ENCODE measurements at regions not wholly inside any gene's neighbourhood (a gene's known extent, or its start where the extent isn't known, plus 50 kb on each side); places are given as distances from the start of the nearest gene placed in this dataset.

GRCh38 chr12:47346251-47347019 is 266.7 kb upstream of the AMIGO2 start (continued):
- TF ChIP-seq KLF16 (CRISPR knock-in tag; IDR thresholded peaks at IDR 0.05) (peak in 1 of 2 experiments; percentile 66; a peak in 1 of 4 replicates), NR1H2 (CRISPR knock-in tag; IDR thresholded peaks at IDR 0.05; ENCODE audit: borderline replicate concordance, low read depth) (no peak), TARDBP (CRISPR knock-in tag; IDR thresholded peaks at IDR 0.05) (peak; percentile 44; the same call in 1 of the 2 replicates), NFIC (IDR thresholded peaks at IDR 0.05; ENCODE audit: low read length) (peak; percentile 76; the same call in 1 of the 2 replicates), SOX13 (IDR thresholded peaks at IDR 0.05) (0 out of 2 replicates have a peak, but pooled peaks have one; percentile 56), SOX13 (CRISPR knock-in tag; conservative IDR thresholded peaks at IDR 0.05 in 1 of 2, IDR thresholded peaks at IDR 0.05 in 1 of 2) (peak in 1 of 2 experiments; percentile 83; a peak in 2 of 4 replicates), KDM6A (CRISPR knock-in tag; IDR thresholded peaks at IDR 0.05; ENCODE audit: low read depth) (peak; percentile 62; the same call in 1 of the 2 replicates), ZNF580 (CRISPR knock-in tag; IDR thresholded peaks at IDR 0.05; ENCODE audit: borderline replicate concordance, low read depth) (0 out of 2 replicates have a peak, but pooled peaks have one; percentile 27), SOX6 (IDR thresholded peaks at IDR 0.05) (no peak), SOX6 (CRISPR knock-in tag; IDR thresholded peaks at IDR 0.05) (peak; percentile 83), SAP130 (CRISPR knock-in tag; IDR thresholded peaks at IDR 0.05; ENCODE audit: low read depth) (peak; percentile 67), MIER2 (CRISPR knock-in tag; IDR thresholded peaks at IDR 0.05) (peak; percentile 79), ZNF138 (CRISPR knock-in tag; IDR thresholded peaks at IDR 0.05; ENCODE audit: low read depth) (no peak), ZNF652 (CRISPR knock-in tag; IDR thresholded peaks at IDR 0.05; ENCODE audit: borderline replicate concordance, low read depth) (peak; percentile 40; the same call in 1 of the 2 replicates), ZNF224 (CRISPR knock-in tag; IDR thresholded peaks at IDR 0.05) (no peak)
- TF ChIP-seq, protein P1, sequence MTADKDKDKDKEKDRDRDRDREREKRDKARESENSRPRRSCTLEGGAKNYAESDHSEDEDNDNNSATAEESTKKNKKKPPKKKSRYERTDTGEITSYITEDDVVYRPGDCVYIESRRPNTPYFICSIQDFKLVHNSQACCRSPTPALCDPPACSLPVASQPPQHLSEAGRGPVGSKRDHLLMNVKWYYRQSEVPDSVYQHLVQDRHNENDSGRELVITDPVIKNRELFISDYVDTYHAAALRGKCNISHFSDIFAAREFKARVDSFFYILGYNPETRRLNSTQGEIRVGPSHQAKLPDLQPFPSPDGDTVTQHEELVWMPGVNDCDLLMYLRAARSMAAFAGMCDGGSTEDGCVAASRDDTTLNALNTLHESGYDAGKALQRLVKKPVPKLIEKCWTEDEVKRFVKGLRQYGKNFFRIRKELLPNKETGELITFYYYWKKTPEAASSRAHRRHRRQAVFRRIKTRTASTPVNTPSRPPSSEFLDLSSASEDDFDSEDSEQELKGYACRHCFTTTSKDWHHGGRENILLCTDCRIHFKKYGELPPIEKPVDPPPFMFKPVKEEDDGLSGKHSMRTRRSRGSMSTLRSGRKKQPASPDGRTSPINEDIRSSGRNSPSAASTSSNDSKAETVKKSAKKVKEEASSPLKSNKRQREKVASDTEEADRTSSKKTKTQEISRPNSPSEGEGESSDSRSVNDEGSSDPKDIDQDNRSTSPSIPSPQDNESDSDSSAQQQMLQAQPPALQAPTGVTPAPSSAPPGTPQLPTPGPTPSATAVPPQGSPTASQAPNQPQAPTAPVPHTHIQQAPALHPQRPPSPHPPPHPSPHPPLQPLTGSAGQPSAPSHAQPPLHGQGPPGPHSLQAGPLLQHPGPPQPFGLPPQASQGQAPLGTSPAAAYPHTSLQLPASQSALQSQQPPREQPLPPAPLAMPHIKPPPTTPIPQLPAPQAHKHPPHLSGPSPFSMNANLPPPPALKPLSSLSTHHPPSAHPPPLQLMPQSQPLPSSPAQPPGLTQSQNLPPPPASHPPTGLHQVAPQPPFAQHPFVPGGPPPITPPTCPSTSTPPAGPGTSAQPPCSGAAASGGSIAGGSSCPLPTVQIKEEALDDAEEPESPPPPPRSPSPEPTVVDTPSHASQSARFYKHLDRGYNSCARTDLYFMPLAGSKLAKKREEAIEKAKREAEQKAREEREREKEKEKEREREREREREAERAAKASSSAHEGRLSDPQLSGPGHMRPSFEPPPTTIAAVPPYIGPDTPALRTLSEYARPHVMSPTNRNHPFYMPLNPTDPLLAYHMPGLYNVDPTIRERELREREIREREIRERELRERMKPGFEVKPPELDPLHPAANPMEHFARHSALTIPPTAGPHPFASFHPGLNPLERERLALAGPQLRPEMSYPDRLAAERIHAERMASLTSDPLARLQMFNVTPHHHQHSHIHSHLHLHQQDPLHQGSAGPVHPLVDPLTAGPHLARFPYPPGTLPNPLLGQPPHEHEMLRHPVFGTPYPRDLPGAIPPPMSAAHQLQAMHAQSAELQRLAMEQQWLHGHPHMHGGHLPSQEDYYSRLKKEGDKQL (CRISPR knock-in tag; IDR thresholded peaks at IDR 0.05; ENCODE audit: low read depth) = 0 out of 2 replicates have a peak, but pooled peaks have one; percentile 41
- TF ChIP-seq, protein P2, sequence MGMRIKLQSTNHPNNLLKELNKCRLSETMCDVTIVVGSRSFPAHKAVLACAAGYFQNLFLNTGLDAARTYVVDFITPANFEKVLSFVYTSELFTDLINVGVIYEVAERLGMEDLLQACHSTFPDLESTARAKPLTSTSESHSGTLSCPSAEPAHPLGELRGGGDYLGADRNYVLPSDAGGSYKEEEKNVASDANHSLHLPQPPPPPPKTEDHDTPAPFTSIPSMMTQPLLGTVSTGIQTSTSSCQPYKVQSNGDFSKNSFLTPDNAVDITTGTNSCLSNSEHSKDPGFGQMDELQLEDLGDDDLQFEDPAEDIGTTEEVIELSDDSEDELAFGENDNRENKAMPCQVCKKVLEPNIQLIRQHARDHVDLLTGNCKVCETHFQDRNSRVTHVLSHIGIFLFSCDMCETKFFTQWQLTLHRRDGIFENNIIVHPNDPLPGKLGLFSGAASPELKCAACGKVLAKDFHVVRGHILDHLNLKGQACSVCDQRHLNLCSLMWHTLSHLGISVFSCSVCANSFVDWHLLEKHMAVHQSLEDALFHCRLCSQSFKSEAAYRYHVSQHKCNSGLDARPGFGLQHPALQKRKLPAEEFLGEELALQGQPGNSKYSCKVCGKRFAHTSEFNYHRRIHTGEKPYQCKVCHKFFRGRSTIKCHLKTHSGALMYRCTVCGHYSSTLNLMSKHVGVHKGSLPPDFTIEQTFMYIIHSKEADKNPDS (CRISPR knock-in tag; IDR thresholded peaks at IDR 0.05) = no peak
- TF ChIP-seq, protein P3, sequence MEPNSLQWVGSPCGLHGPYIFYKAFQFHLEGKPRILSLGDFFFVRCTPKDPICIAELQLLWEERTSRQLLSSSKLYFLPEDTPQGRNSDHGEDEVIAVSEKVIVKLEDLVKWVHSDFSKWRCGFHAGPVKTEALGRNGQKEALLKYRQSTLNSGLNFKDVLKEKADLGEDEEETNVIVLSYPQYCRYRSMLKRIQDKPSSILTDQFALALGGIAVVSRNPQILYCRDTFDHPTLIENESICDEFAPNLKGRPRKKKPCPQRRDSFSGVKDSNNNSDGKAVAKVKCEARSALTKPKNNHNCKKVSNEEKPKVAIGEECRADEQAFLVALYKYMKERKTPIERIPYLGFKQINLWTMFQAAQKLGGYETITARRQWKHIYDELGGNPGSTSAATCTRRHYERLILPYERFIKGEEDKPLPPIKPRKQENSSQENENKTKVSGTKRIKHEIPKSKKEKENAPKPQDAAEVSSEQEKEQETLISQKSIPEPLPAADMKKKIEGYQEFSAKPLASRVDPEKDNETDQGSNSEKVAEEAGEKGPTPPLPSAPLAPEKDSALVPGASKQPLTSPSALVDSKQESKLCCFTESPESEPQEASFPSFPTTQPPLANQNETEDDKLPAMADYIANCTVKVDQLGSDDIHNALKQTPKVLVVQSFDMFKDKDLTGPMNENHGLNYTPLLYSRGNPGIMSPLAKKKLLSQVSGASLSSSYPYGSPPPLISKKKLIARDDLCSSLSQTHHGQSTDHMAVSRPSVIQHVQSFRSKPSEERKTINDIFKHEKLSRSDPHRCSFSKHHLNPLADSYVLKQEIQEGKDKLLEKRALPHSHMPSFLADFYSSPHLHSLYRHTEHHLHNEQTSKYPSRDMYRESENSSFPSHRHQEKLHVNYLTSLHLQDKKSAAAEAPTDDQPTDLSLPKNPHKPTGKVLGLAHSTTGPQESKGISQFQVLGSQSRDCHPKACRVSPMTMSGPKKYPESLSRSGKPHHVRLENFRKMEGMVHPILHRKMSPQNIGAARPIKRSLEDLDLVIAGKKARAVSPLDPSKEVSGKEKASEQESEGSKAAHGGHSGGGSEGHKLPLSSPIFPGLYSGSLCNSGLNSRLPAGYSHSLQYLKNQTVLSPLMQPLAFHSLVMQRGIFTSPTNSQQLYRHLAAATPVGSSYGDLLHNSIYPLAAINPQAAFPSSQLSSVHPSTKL (CRISPR knock-in tag; IDR thresholded peaks at IDR 0.05) = peak; percentile 97

Data from HepG2 (cell line).